ENCODE measurements at regions not wholly inside any gene's neighbourhood (a gene's known extent, or its start where the extent isn't known, plus 50 kb on each side); places are given as distances from the start of the nearest gene placed in this dataset.

- TF ChIP-seq, protein P1, sequence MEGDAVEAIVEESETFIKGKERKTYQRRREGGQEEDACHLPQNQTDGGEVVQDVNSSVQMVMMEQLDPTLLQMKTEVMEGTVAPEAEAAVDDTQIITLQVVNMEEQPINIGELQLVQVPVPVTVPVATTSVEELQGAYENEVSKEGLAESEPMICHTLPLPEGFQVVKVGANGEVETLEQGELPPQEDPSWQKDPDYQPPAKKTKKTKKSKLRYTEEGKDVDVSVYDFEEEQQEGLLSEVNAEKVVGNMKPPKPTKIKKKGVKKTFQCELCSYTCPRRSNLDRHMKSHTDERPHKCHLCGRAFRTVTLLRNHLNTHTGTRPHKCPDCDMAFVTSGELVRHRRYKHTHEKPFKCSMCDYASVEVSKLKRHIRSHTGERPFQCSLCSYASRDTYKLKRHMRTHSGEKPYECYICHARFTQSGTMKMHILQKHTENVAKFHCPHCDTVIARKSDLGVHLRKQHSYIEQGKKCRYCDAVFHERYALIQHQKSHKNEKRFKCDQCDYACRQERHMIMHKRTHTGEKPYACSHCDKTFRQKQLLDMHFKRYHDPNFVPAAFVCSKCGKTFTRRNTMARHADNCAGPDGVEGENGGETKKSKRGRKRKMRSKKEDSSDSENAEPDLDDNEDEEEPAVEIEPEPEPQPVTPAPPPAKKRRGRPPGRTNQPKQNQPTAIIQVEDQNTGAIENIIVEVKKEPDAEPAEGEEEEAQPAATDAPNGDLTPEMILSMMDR (IDR thresholded peaks at IDR 0.05) = no peak
- TF ChIP-seq EP300 (IDR thresholded peaks at IDR 0.05; ENCODE audit: low read depth) (no peak), POLR2AphosphoS5 (IDR thresholded peaks at IDR 0.05) (no peak), POLR2A (IDR thresholded peaks at IDR 0.05) (no peak)
These were observed 84.5 kb upstream of the C3orf80 start for GRCh38 chr3:160140756-160141155.

Measured in transverse colon (tissue), 4 donors.